Nephron (organoid): ENCODE measurements at regions not wholly inside any gene's neighbourhood (a gene's known extent, or its start where the extent isn't known, plus 50 kb on each side); places are given as distances from the start of the nearest gene placed in this dataset.

ENCODE experiments used
- H3K27ac Mint-ChIP-seq, 3 experiments: 2 replicates each; pipeline ENCODE4 v1.8.0; 2020; ENCODE audit warnings: mixed read lengths in 3 of 3, mild to moderate bottlenecking in 2 of 3, moderate library complexity in 1 of 3
- H3K27me3 Mint-ChIP-seq: 2 replicates; pipeline ENCODE4 v1.8.0; 2021; ENCODE audit warnings: low read depth, mild to moderate bottlenecking, moderate library complexity, mixed read lengths
- H3K36me3 Mint-ChIP-seq: 2 replicates; pipeline ENCODE4 v1.8.0; 2020; ENCODE audit warnings: low read depth, mixed read lengths
- H3K4me1 Mint-ChIP-seq: 2 replicates; pipeline ENCODE4 v1.8.0; 2020; ENCODE audit warnings: mixed read lengths
- H3K4me3 Mint-ChIP-seq, 3 experiments: 2 replicates each; pipeline ENCODE4 v1.8.0; 2020; ENCODE audit warnings: mild to moderate bottlenecking in 3 of 3, mixed read lengths in 3 of 3, moderate library complexity in 2 of 3
- H3K9me3 Mint-ChIP-seq: 2 replicates; pipeline ENCODE4 v1.8.0; 2020; ENCODE audit warnings: mixed read lengths
- CTCF ChIP-seq, 3 experiments: fragments of 200-600 bp; sonication (generic); IDR thresholded peaks; one replicate each; pipeline ENCODE4 v1.5.0; 2021; ENCODE audit warnings: antibody characterized with exemption in 3 of 3; ENCODE audit not compliant: unreplicated experiment in 3 of 3

DNA sequence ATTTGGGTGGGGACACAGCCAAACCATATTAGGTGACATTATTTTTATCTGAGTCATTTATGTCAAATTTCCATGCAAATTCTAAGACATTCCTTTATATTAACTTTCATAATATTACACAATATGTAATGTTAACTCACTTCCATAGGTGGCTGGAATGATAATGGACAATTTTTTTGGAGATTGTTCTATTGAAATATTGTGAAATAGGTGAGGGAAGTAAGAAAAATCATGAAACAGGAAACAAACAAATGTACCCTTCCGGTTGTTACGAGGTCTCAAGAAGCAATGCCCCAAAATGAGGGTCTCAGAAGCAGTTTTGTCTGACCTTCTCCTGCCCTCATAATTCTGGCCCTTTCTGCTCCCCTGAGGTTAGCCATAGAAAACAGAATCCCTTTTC, 306.5 kb downstream of the HDGFL1 start:
- no peak for TF ChIP-seq CTCF (IDR thresholded peaks at IDR 0.05; ENCODE audit: unreplicated experiment in 3 of 3)
- H3K36me3 Mint-ChIP-seq, result no peaks in the 10 kb centered on the region
- no peaks in the 10 kb centered on the region for H3K27me3 Mint-ChIP-seq
- no peak overlapping the region for H3K4me3 Mint-ChIP-seq
- no peak overlapping the region for H3K27ac Mint-ChIP-seq
- H3K9me3 Mint-ChIP-seq, result peaks cover 2% of the 10 kb centered on the region
- peaks cover 26% of the 10 kb centered on the region for H3K4me1 Mint-ChIP-seq

GRCh38 chr6:22878324-22878701, 308.9 kb downstream of the HDGFL1 start:
- no peaks in the 10 kb centered on the region for H3K9me3 Mint-ChIP-seq
- peaks cover 27% of the 10 kb centered on the region for H3K4me1 Mint-ChIP-seq
- H3K4me3 Mint-ChIP-seq, result no peak overlapping the region

DNA sequence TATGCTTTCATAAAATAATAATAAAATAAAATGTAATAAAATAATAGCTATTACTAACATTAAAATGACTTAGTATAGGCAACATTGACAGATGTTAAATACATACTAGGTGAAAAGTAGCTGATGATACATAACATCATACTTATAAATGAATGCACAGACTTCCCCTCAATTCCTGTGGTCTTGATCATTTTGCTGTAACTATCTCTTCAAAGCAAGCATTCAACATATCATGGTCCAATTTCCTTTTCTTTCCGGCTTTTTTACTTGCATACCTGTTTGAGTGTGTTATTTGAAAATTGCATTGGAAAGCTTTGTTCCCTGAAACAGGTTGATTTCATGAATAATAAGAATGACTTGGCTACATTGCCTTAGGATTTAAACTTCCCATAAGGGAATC, 309.3 kb downstream of the HDGFL1 start:
- Mint-ChIP-seq H3K9me3 (no peaks in the 10 kb centered on the region), H3K4me1 (peaks cover 23% of the 10 kb centered on the region), H3K36me3 (no peaks in the 10 kb centered on the region), H3K4me3 (no peak overlapping the region), H3K27me3 (no peaks in the 10 kb centered on the region), H3K27ac (no peak overlapping the region)
- TF ChIP-seq CTCF (IDR thresholded peaks at IDR 0.05; ENCODE audit: unreplicated experiment in 3 of 3), result no peak

More at GRCh38 chr6:22878324-22878701, 308.9 kb downstream of the HDGFL1 start:
- no peaks in the 10 kb centered on the region for H3K36me3 Mint-ChIP-seq
- no peak overlapping the region for H3K27ac Mint-ChIP-seq
- no peak for TF ChIP-seq CTCF (IDR thresholded peaks at IDR 0.05; ENCODE audit: unreplicated experiment in 3 of 3)
- H3K27me3 Mint-ChIP-seq, result no peaks in the 10 kb centered on the region

- no peaks in the 10 kb centered on the region for H3K36me3 Mint-ChIP-seq
- H3K27ac Mint-ChIP-seq, result peak overlapping the region; percentile 48 to 78 (median 58)
- H3K9me3 Mint-ChIP-seq, result no peaks in the 10 kb centered on the region
- no peak overlapping the region for H3K4me3 Mint-ChIP-seq
- peaks cover 18% of the 10 kb centered on the region for H3K4me1 Mint-ChIP-seq
- no peak for TF ChIP-seq CTCF (IDR thresholded peaks at IDR 0.05; ENCODE audit: unreplicated experiment in 3 of 3)
- H3K27me3 Mint-ChIP-seq, result no peaks in the 10 kb centered on the region
Observed at GRCh38 chr6:22880686-22881433, 311.5 kb downstream of the HDGFL1 start.

DNA sequence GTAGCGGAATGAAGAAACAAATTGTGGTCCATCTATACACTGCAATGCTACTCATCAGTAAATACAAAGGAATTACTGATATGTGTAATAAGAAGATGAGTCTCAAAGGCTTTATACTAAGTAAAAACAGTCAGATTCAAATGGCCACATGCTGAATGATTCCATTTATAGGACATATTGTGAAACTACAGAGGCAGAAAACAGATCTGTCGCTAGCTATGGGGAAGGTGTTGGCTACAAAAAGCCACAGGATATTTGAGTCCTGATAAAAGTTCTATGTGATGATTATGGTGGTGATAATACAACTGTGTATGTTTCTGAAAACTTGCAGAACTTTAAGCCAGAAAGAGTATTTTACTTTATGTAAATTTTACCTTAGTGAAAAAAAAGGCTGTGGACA, 313.2 kb downstream of the HDGFL1 start:
- Mint-ChIP-seq H3K9me3 (peaks cover 3% of the 10 kb centered on the region), H3K27me3 (no peaks in the 10 kb centered on the region), H3K36me3 (peaks cover 3% of the 10 kb centered on the region), H3K27ac (no peak overlapping the region), H3K4me1 (peaks cover 18% of the 10 kb centered on the region), H3K4me3 (no peak overlapping the region)
- TF ChIP-seq CTCF (IDR thresholded peaks at IDR 0.05; ENCODE audit: unreplicated experiment in 3 of 3), result no peak
